ENCODE measurements at regions not wholly inside any gene's neighbourhood (a gene's known extent, or its start where the extent isn't known, plus 50 kb on each side); places are given as distances from the start of the nearest gene placed in this dataset.

- DNase-seq: no peak
Observed at GRCh38 chr22:48686694-48687302, 1140.9 kb downstream of the BRD1 start.

GRCh38 chr22:48685767-48686166 lies 1141.9 kb downstream of the BRD1 start:
- no peak for DNase-seq

- DNase-seq: no peak
Observed at GRCh38 chr22:48683640-48684039, 1144.0 kb downstream of the BRD1 start.

- no peak for DNase-seq
Observed at GRCh38 chr22:48682504-48682903, 1145.2 kb downstream of the BRD1 start.

- DNase-seq: no peak
Observed at GRCh38 chr22:48680601-48681000, 1147.1 kb downstream of the BRD1 start.

GRCh38 chr22:48679656-48680555 lies 1147.8 kb downstream of the BRD1 start:
- no peak for DNase-seq

- no peak for DNase-seq
Observed at GRCh38 chr22:48678171-48679135, 1149.2 kb downstream of the BRD1 start.

GRCh38 chr22:48677621-48678020 lies 1150.1 kb downstream of the BRD1 start:
- no peak for DNase-seq

GRCh38 chr22:48677168-48677520 lies 1150.5 kb downstream of the BRD1 start:
- no peak for DNase-seq

GRCh38 chr22:48676266-48677167 lies 1151.2 kb downstream of the BRD1 start:
- no peak for DNase-seq

GRCh38 chr22:48675830-48676145 lies 1151.9 kb downstream of the BRD1 start:
- DNase-seq: no peak

GRCh38 chr22:48675141-48675829 lies 1152.4 kb downstream of the BRD1 start:
- DNase-seq: no peak

- no peak for DNase-seq
Observed at GRCh38 chr22:48673806-48674500, 1153.7 kb downstream of the BRD1 start.

- DNase-seq: no peak
Observed at GRCh38 chr22:48672387-48672786, 1155.3 kb downstream of the BRD1 start.

- DNase-seq: no peak
Observed at GRCh38 chr22:48670731-48671130, 1156.9 kb downstream of the BRD1 start.

- DNase-seq: no peak
Observed at GRCh38 chr22:48669986-48670716, 1157.5 kb downstream of the BRD1 start.

GRCh38 chr22:48669226-48669625 lies 1158.4 kb downstream of the BRD1 start:
- DNase-seq: no peak

GRCh38 chr22:48667289-48667688 lies 1160.4 kb downstream of the BRD1 start:
- no peak for DNase-seq

GRCh38 chr22:48666620-48667019 lies 1161.1 kb downstream of the BRD1 start:
- DNase-seq: no peak

- no peak for DNase-seq
Observed at GRCh38 chr22:48665311-48665995, 1162.2 kb downstream of the BRD1 start.

All from inflammatory macrophage treated with lipopolysaccharide for 4 hours (primary cell).